HG02759 (cell line): ENCODE measurements at regions not wholly inside any gene's neighbourhood (a gene's known extent, or its start where the extent isn't known, plus 50 kb on each side); places are given as distances from the start of the nearest gene placed in this dataset.

Experiments
- ATAC-seq: cut with Tn5 transposase; IDR thresholded peaks from one replicate; pipeline ENCODE4 v1.9.1; 2021; ENCODE audit warnings: mild to moderate bottlenecking, moderate library complexity; ENCODE audit not compliant: unreplicated experiment

- no peak for ATAC-seq
These were observed 258.5 kb upstream of the E2F7 start for GRCh38 chr12:77323788-77324415.

GRCh38 chr12:77319166-77319565 lies 253.8 kb upstream of the E2F7 start:
- no peak for ATAC-seq

- no peak for ATAC-seq
These were observed 250.0 kb upstream of the E2F7 start for GRCh38 chr12:77315407-77315806.

- ATAC-seq, result no peak
These were observed 249.1 kb upstream of the E2F7 start for GRCh38 chr12:77314378-77315052.

- no peak for ATAC-seq
These were observed 242.7 kb upstream of the E2F7 start for GRCh38 chr12:77308056-77308455.

- ATAC-seq, result no peak
These were observed 235.4 kb upstream of the E2F7 start for GRCh38 chr12:77300811-77301210.

GRCh38 chr12:77299910-77300669 lies 234.7 kb upstream of the E2F7 start:
- ATAC-seq, result no peak

- no peak for ATAC-seq
These were observed 233.6 kb upstream of the E2F7 start for GRCh38 chr12:77299001-77299400.

- ATAC-seq, result no peak
These were observed 228.6 kb upstream of the E2F7 start for GRCh38 chr12:77294016-77294415.

GRCh38 chr12:77274926-77275325 lies 209.6 kb upstream of the E2F7 start:
- ATAC-seq, result no peak

GRCh38 chr12:77273898-77274297 lies 208.5 kb upstream of the E2F7 start:
- ATAC-seq, result no peak

GRCh38 chr12:77256956-77257355 lies 191.6 kb upstream of the E2F7 start:
- no peak for ATAC-seq

- no peak for ATAC-seq
These were observed 188.0 kb upstream of the E2F7 start for GRCh38 chr12:77253321-77253720.

- ATAC-seq, result no peak
These were observed 186.4 kb upstream of the E2F7 start for GRCh38 chr12:77251799-77252198.

- no peak for ATAC-seq
These were observed 184.5 kb upstream of the E2F7 start for GRCh38 chr12:77249892-77250291.

- no peak for ATAC-seq
These were observed 182.7 kb upstream of the E2F7 start for GRCh38 chr12:77248036-77248435.

- no peak for ATAC-seq
These were observed 182.2 kb upstream of the E2F7 start for GRCh38 chr12:77247542-77247941.

GRCh38 chr12:77243345-77243744 lies 178.0 kb upstream of the E2F7 start:
- no peak for ATAC-seq

GRCh38 chr12:77239617-77240016 lies 174.2 kb upstream of the E2F7 start:
- no peak for ATAC-seq

- ATAC-seq, result no peak
These were observed 173.0 kb upstream of the E2F7 start for GRCh38 chr12:77238335-77238734.

GRCh38 chr12:77237896-77238295 lies 172.5 kb upstream of the E2F7 start:
- ATAC-seq, result no peak

GRCh38 chr12:77236066-77236465 lies 170.7 kb upstream of the E2F7 start:
- no peak for ATAC-seq
